ENCODE measurements at regions not wholly inside any gene's neighbourhood (a gene's known extent, or its start where the extent isn't known, plus 50 kb on each side); places are given as distances from the start of the nearest gene placed in this dataset.

DNA sequence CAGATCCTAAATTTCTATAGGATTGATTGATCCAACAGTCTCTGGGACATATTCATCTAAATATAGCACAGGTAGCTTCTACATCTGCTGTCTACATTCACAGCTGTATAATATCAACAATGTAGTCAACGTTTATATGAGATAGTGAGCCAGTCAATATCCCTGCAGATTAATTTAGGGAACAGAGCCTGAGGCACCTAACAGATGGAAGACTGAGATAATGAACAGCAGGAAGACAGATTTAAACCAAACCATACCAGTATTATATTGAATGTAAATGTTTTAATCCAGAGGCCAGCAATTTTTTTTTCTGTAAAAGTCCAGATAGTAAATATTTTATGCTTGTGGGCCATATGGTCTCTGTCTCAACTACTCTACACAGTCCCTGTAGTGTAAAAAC is 2072.4 kb downstream of the MRPL39 start:
- intact Hi-C loops (cut with DNase I): no loop called here
- H3K9me3 ChIP-seq: no peaks in the 10 kb centered on the region
- TF ChIP-seq, protein P1, sequence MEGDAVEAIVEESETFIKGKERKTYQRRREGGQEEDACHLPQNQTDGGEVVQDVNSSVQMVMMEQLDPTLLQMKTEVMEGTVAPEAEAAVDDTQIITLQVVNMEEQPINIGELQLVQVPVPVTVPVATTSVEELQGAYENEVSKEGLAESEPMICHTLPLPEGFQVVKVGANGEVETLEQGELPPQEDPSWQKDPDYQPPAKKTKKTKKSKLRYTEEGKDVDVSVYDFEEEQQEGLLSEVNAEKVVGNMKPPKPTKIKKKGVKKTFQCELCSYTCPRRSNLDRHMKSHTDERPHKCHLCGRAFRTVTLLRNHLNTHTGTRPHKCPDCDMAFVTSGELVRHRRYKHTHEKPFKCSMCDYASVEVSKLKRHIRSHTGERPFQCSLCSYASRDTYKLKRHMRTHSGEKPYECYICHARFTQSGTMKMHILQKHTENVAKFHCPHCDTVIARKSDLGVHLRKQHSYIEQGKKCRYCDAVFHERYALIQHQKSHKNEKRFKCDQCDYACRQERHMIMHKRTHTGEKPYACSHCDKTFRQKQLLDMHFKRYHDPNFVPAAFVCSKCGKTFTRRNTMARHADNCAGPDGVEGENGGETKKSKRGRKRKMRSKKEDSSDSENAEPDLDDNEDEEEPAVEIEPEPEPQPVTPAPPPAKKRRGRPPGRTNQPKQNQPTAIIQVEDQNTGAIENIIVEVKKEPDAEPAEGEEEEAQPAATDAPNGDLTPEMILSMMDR (IDR thresholded peaks at IDR 0.05): no peak
- 4 to 9% methylated on average over 1 of the region's 1 CpG for WGBS, 2 donors
- no peaks in the 10 kb centered on the region for H3K36me3 ChIP-seq
- FAIRE-seq (no peak), ATAC-seq (no peak), DNase-seq (no peak)
- no peaks in the 10 kb centered on the region for H3K4me1 ChIP-seq
- H3K27ac ChIP-seq: no peak overlapping the region
- no peak overlapping the region for H3K4me3 ChIP-seq
- H3K27me3 ChIP-seq: no peaks in the 10 kb centered on the region

DNA sequence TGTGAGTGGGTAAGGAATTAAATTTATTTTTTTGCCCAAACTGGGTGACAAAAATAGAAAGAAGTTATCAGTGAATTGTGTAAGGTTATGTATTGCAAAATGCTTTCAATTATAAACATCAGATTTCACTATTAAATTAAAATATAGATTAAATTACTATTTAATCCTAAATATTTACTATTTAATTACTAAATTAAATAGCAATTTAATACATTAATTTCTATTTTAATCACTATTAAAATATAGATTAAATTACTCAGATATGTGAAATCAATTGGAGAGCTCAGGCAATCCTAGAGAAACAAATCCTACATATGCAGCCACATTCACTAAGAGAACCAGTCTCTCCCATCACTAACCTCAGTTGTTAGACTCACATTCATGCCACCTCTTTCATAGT is 2075.8 kb downstream of the MRPL39 start:
- intact Hi-C loops (cut with DNase I): no loop called here
- FAIRE-seq (no peak), ATAC-seq (no peak), DNase-seq (no peak)
- TF ChIP-seq, protein P1 (IDR thresholded peaks at IDR 0.05): no peak
- H3K9me3 ChIP-seq: no peaks in the 10 kb centered on the region
- H3K27ac ChIP-seq: no peak overlapping the region
- no peak overlapping the region for H3K4me3 ChIP-seq
- no peaks in the 10 kb centered on the region for H3K4me1 ChIP-seq
- H3K27me3 ChIP-seq: no peaks in the 10 kb centered on the region
- H3K36me3 ChIP-seq: no peaks in the 10 kb centered on the region

DNA sequence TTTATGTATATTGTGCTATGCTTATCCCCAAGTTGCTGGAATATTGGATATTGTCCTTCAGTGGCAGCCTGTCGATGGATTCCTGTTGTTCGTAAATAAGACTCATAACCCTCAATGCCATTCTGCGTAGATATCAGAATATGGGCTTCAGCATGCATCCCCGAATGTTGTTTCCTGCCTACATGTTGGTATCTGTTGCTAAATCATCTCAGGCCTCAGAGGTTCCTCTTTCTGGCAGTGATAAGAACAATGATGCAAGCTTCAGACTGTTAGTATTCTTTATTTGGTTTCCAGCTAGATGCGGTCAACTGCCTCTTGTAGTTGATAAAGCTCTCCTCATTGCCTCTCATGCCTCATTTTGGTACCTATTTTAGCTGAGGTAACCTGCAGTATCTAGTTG is 2082.6 kb downstream of the MRPL39 start:
- H3K4me3 ChIP-seq: no peak overlapping the region
- DNase-seq (no peak), ATAC-seq (no peak), FAIRE-seq (no peak)
- H3K9me3 ChIP-seq: no peaks in the 10 kb centered on the region
- H3K4me1 ChIP-seq: no peaks in the 10 kb centered on the region
- H3K27me3 ChIP-seq: no peaks in the 10 kb centered on the region
- intact Hi-C loops (cut with DNase I): no loop called here
- WGBS, 2 donors: 66 to 72% methylated on average over 5 of the region's 5 CpGs
- TF ChIP-seq, protein P1 (IDR thresholded peaks at IDR 0.05): no peak
- H3K27ac ChIP-seq: no peak overlapping the region
- no peaks in the 10 kb centered on the region for H3K36me3 ChIP-seq

DNA sequence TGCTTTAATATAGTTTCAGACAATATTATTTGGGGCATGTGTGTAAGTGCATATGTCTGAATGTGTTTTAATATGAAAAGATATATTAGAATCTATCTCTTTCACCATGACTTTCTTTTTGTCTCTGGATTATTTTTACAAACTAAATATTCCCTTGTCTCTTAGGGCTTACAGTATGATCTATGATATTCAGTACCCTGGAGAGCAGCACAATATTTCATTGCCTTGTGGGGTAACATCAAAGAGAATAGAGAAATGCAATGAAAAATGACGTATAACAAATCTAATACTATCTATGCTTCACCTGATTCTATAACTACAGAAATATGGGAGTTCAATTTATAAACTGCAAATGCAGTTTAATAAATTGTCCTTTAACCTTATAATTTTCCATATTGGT is 2084.5 kb downstream of the MRPL39 start:
- intact Hi-C loops (cut with DNase I): no loop called here
- TF ChIP-seq, protein P1 (IDR thresholded peaks at IDR 0.05): no peak
- H3K9me3 ChIP-seq: no peaks in the 10 kb centered on the region
- ATAC-seq: no peak
- H3K27me3 ChIP-seq: no peaks in the 10 kb centered on the region
- 33 to 51% methylated on average over 1 of the region's 1 CpG for WGBS, 2 donors
- H3K36me3 ChIP-seq: no peaks in the 10 kb centered on the region
- no peak for DNase-seq
- no peaks in the 10 kb centered on the region for H3K4me1 ChIP-seq
- no peak overlapping the region for H3K27ac ChIP-seq
- no peak overlapping the region for H3K4me3 ChIP-seq
- FAIRE-seq: no peak

DNA sequence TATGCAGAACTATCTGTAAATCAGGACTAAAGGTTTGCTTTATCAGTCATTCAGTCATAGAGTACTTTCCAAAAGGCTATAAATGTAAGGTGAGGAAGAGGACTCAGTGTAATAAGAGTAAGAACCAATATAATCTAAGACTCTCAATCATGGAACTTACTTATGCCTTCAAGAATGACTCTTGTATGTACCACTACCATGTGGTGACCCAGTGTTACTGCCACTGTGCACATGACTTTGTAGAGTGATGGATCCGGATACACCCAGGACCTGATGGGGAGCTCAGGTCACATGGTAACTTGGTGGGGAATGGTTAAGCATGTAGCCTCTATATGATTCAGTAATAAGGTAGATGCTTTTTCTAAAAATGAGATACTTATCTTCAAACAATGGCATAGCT is 2099.8 kb downstream of the MRPL39 start:
- FAIRE-seq: no peak
- TF ChIP-seq, protein P1 (IDR thresholded peaks at IDR 0.05): no peak
- no peaks in the 10 kb centered on the region for H3K36me3 ChIP-seq
- no peak overlapping the region for H3K27ac ChIP-seq
- intact Hi-C loops (cut with DNase I): no loop called here
- no peak overlapping the region for H3K4me3 ChIP-seq
- H3K4me1 ChIP-seq: no peaks in the 10 kb centered on the region
- ATAC-seq: no peak
- H3K27me3 ChIP-seq: no peaks in the 10 kb centered on the region
- 69 to 97% methylated on average over 1 of the region's 1 CpG for WGBS, 2 donors
- no peak for DNase-seq
- no peaks in the 10 kb centered on the region for H3K9me3 ChIP-seq

All from pancreas (tissue), 10 donors.